ENCODE measurements at regions not wholly inside any gene's neighbourhood (a gene's known extent, or its start where the extent isn't known, plus 50 kb on each side); places are given as distances from the start of the nearest gene placed in this dataset.

DNA sequence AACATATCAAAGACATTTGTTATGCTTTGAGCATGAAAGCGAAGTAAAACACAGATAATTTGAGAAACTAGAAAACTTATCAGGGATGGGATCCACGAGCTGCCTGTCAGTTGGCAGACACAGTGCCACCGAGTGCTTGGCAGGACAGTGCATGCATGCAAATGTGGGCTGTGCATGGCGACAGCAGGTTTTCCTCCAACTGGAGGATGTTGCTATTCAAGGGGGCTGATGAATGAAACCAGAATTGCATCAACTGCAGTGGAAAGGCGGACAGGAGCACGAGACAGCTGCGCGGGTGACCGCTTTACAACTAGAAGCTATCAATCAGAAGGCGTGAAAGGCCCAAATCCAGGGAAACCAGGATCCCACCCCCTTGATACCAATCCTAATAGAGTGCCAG is 244.3 kb downstream of the NR2F2 start:
- Mint-ChIP-seq H3K36me3 (ENCODE audit: unreplicated experiment) (no peaks in the 10 kb centered on the region), H3K9me3 (ENCODE audit: unreplicated experiment) (no peaks in the 10 kb centered on the region), H3K27me3 (ENCODE audit: unreplicated experiment) (no peaks in the 10 kb centered on the region), H3K4me3 (ENCODE audit: unreplicated experiment) (no peak overlapping the region), H3K27ac (ENCODE audit: unreplicated experiment) (no peak overlapping the region), H3K4me1 (ENCODE audit: low read depth, unreplicated experiment) (no peaks in the 10 kb centered on the region)
- TF ChIP-seq, protein P1, sequence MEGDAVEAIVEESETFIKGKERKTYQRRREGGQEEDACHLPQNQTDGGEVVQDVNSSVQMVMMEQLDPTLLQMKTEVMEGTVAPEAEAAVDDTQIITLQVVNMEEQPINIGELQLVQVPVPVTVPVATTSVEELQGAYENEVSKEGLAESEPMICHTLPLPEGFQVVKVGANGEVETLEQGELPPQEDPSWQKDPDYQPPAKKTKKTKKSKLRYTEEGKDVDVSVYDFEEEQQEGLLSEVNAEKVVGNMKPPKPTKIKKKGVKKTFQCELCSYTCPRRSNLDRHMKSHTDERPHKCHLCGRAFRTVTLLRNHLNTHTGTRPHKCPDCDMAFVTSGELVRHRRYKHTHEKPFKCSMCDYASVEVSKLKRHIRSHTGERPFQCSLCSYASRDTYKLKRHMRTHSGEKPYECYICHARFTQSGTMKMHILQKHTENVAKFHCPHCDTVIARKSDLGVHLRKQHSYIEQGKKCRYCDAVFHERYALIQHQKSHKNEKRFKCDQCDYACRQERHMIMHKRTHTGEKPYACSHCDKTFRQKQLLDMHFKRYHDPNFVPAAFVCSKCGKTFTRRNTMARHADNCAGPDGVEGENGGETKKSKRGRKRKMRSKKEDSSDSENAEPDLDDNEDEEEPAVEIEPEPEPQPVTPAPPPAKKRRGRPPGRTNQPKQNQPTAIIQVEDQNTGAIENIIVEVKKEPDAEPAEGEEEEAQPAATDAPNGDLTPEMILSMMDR (IDR thresholded peaks at IDR 0.05; ENCODE audit: partially characterized antibody, unreplicated experiment) = no peak
- no peak for DNase-seq

GRCh38 chr15:96576596-96576995 is 246.1 kb downstream of the NR2F2 start:
- TF ChIP-seq, protein P1 (IDR thresholded peaks at IDR 0.05; ENCODE audit: partially characterized antibody, unreplicated experiment) = no peak
- Mint-ChIP-seq H3K4me1 (ENCODE audit: low read depth, unreplicated experiment) (no peaks in the 10 kb centered on the region), H3K4me3 (ENCODE audit: unreplicated experiment) (no peak overlapping the region), H3K27me3 (ENCODE audit: unreplicated experiment) (no peaks in the 10 kb centered on the region), H3K9me3 (ENCODE audit: unreplicated experiment) (no peaks in the 10 kb centered on the region), H3K36me3 (ENCODE audit: unreplicated experiment) (no peaks in the 10 kb centered on the region), H3K27ac (ENCODE audit: unreplicated experiment) (no peak overlapping the region)
- no peak for DNase-seq

DNA sequence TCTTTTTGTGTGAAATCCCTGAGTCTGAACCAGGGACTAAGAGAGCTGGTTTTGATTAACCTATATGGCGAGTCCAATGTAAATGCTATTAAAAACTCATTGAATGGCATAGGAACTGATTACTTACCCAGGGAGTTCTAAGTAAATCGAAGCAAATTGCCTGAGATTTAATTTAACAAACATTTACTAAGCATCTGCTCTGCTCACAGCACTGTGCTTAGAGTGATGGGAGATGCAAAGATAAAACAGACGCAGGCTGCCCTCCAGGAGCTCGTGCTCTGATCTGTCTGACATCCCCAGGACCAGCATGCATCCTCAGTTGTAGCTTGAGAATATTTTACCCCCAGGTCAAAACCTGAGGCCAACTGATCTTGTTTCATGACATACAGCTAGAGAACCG is 247.9 kb downstream of the NR2F2 start:
- Mint-ChIP-seq H3K4me1 (ENCODE audit: low read depth, unreplicated experiment) (no peaks in the 10 kb centered on the region), H3K36me3 (ENCODE audit: unreplicated experiment) (no peaks in the 10 kb centered on the region), H3K27ac (ENCODE audit: unreplicated experiment) (no peak overlapping the region), H3K4me3 (ENCODE audit: unreplicated experiment) (no peak overlapping the region), H3K27me3 (ENCODE audit: unreplicated experiment) (no peaks in the 10 kb centered on the region), H3K9me3 (ENCODE audit: unreplicated experiment) (no peaks in the 10 kb centered on the region)
- TF ChIP-seq, protein P1 (IDR thresholded peaks at IDR 0.05; ENCODE audit: partially characterized antibody, unreplicated experiment) = no peak
- no peak for DNase-seq

GRCh38 chr15:96581371-96581770 is 250.9 kb downstream of the NR2F2 start:
- TF ChIP-seq, protein P1 (IDR thresholded peaks at IDR 0.05; ENCODE audit: partially characterized antibody, unreplicated experiment) = no peak
- Mint-ChIP-seq H3K27ac (ENCODE audit: unreplicated experiment) (no peak overlapping the region), H3K4me1 (ENCODE audit: low read depth, unreplicated experiment) (peaks cover 5% of the 10 kb centered on the region), H3K36me3 (ENCODE audit: unreplicated experiment) (no peaks in the 10 kb centered on the region), H3K9me3 (ENCODE audit: unreplicated experiment) (no peaks in the 10 kb centered on the region), H3K27me3 (ENCODE audit: unreplicated experiment) (no peaks in the 10 kb centered on the region), H3K4me3 (ENCODE audit: unreplicated experiment) (no peak overlapping the region)
- no peak for DNase-seq

- Mint-ChIP-seq H3K4me1 (ENCODE audit: low read depth, unreplicated experiment) (peaks cover 6% of the 10 kb centered on the region), H3K27me3 (ENCODE audit: unreplicated experiment) (no peaks in the 10 kb centered on the region), H3K4me3 (ENCODE audit: unreplicated experiment) (no peak overlapping the region), H3K36me3 (ENCODE audit: unreplicated experiment) (no peaks in the 10 kb centered on the region), H3K9me3 (ENCODE audit: unreplicated experiment) (no peaks in the 10 kb centered on the region), H3K27ac (ENCODE audit: unreplicated experiment) (no peak overlapping the region)
- TF ChIP-seq, protein P1 (IDR thresholded peaks at IDR 0.05; ENCODE audit: partially characterized antibody, unreplicated experiment) = no peak
- DNase-seq = no peak
Observed at GRCh38 chr15:96582473-96582872, 252.0 kb downstream of the NR2F2 start.

All from glutamatergic neuron (in vitro differentiated cells).